SK-N-SH (cell line): ENCODE measurements at regions not wholly inside any gene's neighbourhood (a gene's known extent, or its start where the extent isn't known, plus 50 kb on each side); places are given as distances from the start of the nearest gene placed in this dataset.
"Not testable (repeated sequence)": the region's sequence is repeated elsewhere in the genome, so short reads cannot be mapped to it uniquely, and the experiment has no call there.

Experiments
- CTCF ChIA-PET: fragments of 300-600, 350-600 bp; formaldehyde crosslinking; extraction: SDS; loops from one replicate; lab custom pipeline; 2021; lab: Yijun Ruan, JAX
- POLR2A ChIA-PET: fragments of 350-600 bp; sonication (Branson Sonifier 250); formaldehyde crosslinking; extraction: SDS; loops from one replicate; lab custom pipeline; 2020; ENCODE audit warnings: antibody characterized with exemption, inconsistent platforms; lab: Yijun Ruan, JAX
- DNase-seq: peaks from one replicate; pipeline ENCODE4 v3.0.0; 2012
- H2AFZ ChIP-seq: fragments of 200-600 bp; sonication (generic); 2 replicates; pipeline ENCODE4 v1.8.1; 2016; ENCODE audit warnings: antibody characterized with exemption, mild to moderate bottlenecking, low read depth
- H3F3A ChIP-seq: fragments of 200-600 bp; sonication (generic); replicated peaks from 2 replicates; pipeline ENCODE3; 2016; ENCODE audit warnings: antibody characterized with exemption, mild to moderate bottlenecking; ENCODE audit not compliant: insufficient read depth
- H3K27ac ChIP-seq, 2 experiments: fragments of 200-500 bp in 1 of 2; fragments of 200-600 bp in 1 of 2; sonication (Bioruptor generic) in 1 of 2; sonication (generic), shearing (Covaris generic) in 1 of 2; 2 replicates each; pipeline versions ENCODE4 v1.5.1 to v1.6.1; 2014 to 2016; ENCODE audit warnings: low read depth in 2 of 2, inconsistent platforms in 1 of 2, low read length in 1 of 2, mild to moderate bottlenecking in 1 of 2, mixed read lengths in 1 of 2
- H3K27me3 ChIP-seq: fragments of 200-600 bp; sonication (generic), shearing (Covaris generic); 2 replicates; pipeline ENCODE4 v1.6.1; 2016; ENCODE audit warnings: mixed run types; ENCODE audit not compliant: insufficient read depth
- H3K36me3 ChIP-seq, 2 experiments: fragments of 200-500 bp in 1 of 2; fragments of 200-600 bp in 1 of 2; sonication (Bioruptor generic) in 1 of 2; sonication (generic) in 1 of 2; replicated peaks in 1 of 2; 2 replicates each; pipeline versions ENCODE3 to v1.5.1; 2014 to 2016; ENCODE audit warnings: low read length in 1 of 2, mild to moderate bottlenecking in 1 of 2; ENCODE audit not compliant: insufficient read depth in 2 of 2, control insufficient read depth in 1 of 2
- H3K4me1 ChIP-seq, 2 experiments: fragments of 200-500 bp in 1 of 2; fragments of 200-600 bp in 1 of 2; sonication (Bioruptor generic) in 1 of 2; sonication (generic), shearing (Covaris generic) in 1 of 2; 2 replicates each; pipeline versions ENCODE4 v1.5.1 to v1.6.1; 2014 to 2016; ENCODE audit warnings: low read depth in 1 of 2, low read length in 1 of 2, mixed run types in 1 of 2; ENCODE audit not compliant: insufficient read depth in 2 of 2, control insufficient read depth in 1 of 2
- H3K4me2 ChIP-seq: fragments of 200-600 bp; sonication (generic), shearing (Covaris generic); 2 replicates; pipeline ENCODE4 v1.6.1; 2017; ENCODE audit warnings: mixed run types
- H3K4me3 ChIP-seq, 2 experiments: fragments of 200-500 bp in 1 of 2; fragments of 200-600 bp in 1 of 2; sonication (Bioruptor generic) in 1 of 2; sonication (generic), shearing (Covaris generic) in 1 of 2; 2 replicates each; pipeline versions ENCODE4 v1.5.1 to v1.8.1; 2014 to 2016; ENCODE audit warnings: low read depth in 2 of 2, inconsistent platforms in 1 of 2, low read length in 1 of 2, mild to moderate bottlenecking in 1 of 2, mixed read lengths in 1 of 2, moderate library complexity in 1 of 2
- H3K79me2 ChIP-seq: fragments of 200-600 bp; sonication (generic); 2 replicates; pipeline ENCODE4 v1.8.1; 2017; ENCODE audit warnings: mild to moderate bottlenecking; ENCODE audit not compliant: insufficient read depth
- H3K9ac ChIP-seq: fragments of 200-600 bp; sonication (generic); 2 replicates; pipeline ENCODE4 v1.6.1; 2017; ENCODE audit warnings: mixed run types
- H3K9me2 ChIP-seq: fragments of 200-600 bp; sonication (generic); 2 replicates; pipeline ENCODE4 v1.6.1; 2017; ENCODE audit warnings: mixed run types
- H3K9me3 ChIP-seq: fragments of 200-600 bp; sonication (generic); 2 replicates; pipeline ENCODE4 v1.6.1; 2017; ENCODE audit warnings: mixed run types, mild to moderate bottlenecking, moderate library complexity
- H4K20me1 ChIP-seq: fragments of 200-600 bp; sonication (generic); 2 replicates; pipeline ENCODE4 v1.6.1; 2017; ENCODE audit warnings: mild to moderate bottlenecking, mixed run types; ENCODE audit not compliant: insufficient read depth
- CHD2 ChIP-seq: fragments of 150-350 bp; IDR thresholded peaks from 2 replicates; pipeline ENCODE4 v1.6.1; 2018; ENCODE audit warnings: low read length; ENCODE audit not compliant: partially characterized antibody
- EZH2phosphoT487 ChIP-seq: fragments of 200-600 bp; sonication (generic); IDR thresholded peaks from 2 replicates; pipeline ENCODE4 v1.6.1; 2017; ENCODE audit warnings: low read depth, mixed run types, mild to moderate bottlenecking, antibody characterized with exemption, moderate library complexity, borderline replicate concordance
- FOSL2 ChIP-seq: IDR thresholded peaks from 2 replicates; pipeline ENCODE4 v1.4.0; 2012; ENCODE audit warnings: low read depth, mild to moderate bottlenecking, moderate library complexity, borderline replicate concordance
- FOXJ3 ChIP-seq: sonication (generic); formaldehyde crosslinking; IDR thresholded peaks from 2 replicates; pipeline ENCODE4 v1.5.1; 2020; ENCODE audit warnings: mild to moderate bottlenecking, missing genetic modification reagents
- FOXM1 ChIP-seq: IDR thresholded peaks from 2 replicates; pipeline ENCODE4 v1.4.0; 2012; ENCODE audit warnings: low read depth, mild to moderate bottlenecking
- GABPA ChIP-seq: IDR thresholded peaks from 2 replicates; pipeline ENCODE4 v1.4.0; 2012; ENCODE audit warnings: low read depth, mild to moderate bottlenecking
- JUND ChIP-seq: IDR thresholded peaks from 2 replicates; pipeline ENCODE4 v1.4.0; 2012
- MEF2A ChIP-seq: IDR thresholded peaks from 2 replicates; pipeline ENCODE4 v1.4.0; 2012; ENCODE audit warnings: low read depth, borderline replicate concordance
- NFIC ChIP-seq: IDR thresholded peaks from 2 replicates; pipeline ENCODE4 v1.4.0; 2012; ENCODE audit warnings: borderline replicate concordance
- POLR2AphosphoS5 ChIP-seq: IDR thresholded peaks from 2 replicates; pipeline ENCODE4 v1.6.1; 2012; ENCODE audit warnings: low read depth, low read length
- RAD21 ChIP-seq: IDR thresholded peaks from 2 replicates; pipeline ENCODE4 v1.6.1; 2012; ENCODE audit warnings: mild to moderate bottlenecking, low read length
- RFX5 ChIP-seq: IDR thresholded peaks from 2 replicates; pipeline ENCODE4 v1.6.1; 2012; ENCODE audit warnings: mild to moderate bottlenecking, improper control_type of control experiment, low read length
- SIN3A ChIP-seq: IDR thresholded peaks from 2 replicates; pipeline ENCODE4 v1.6.1; 2012; ENCODE audit warnings: low read depth, mild to moderate bottlenecking, low read length, moderate library complexity, borderline replicate concordance
- SMC3 ChIP-seq: IDR thresholded peaks from 2 replicates; pipeline ENCODE4 v1.6.1; 2012; ENCODE audit warnings: low read depth, low read length, improper control_type of control experiment
- TCF12 ChIP-seq: IDR thresholded peaks from 2 replicates; pipeline ENCODE4 v1.4.0; 2012
- YY1 ChIP-seq: IDR thresholded peaks from 2 replicates; pipeline ENCODE4 v1.4.0; 2012; ENCODE audit warnings: low read depth, mild to moderate bottlenecking
- WGBS: methylation state at CpG from one replicate; pipeline ENCODE4 v1.1.6; 2017; ENCODE audit warnings: low lambda C conversion rate; 5-methylcytosine and 5-hydroxymethylcytosine counted together
- TF ChIP-seq, protein P1 (sequence below): IDR thresholded peaks from 2 replicates; pipeline ENCODE4 v1.6.1; 2012; ENCODE audit warnings: mild to moderate bottlenecking, low read depth, low read length, moderate library complexity
- TF ChIP-seq, protein P2 (sequence below): IDR thresholded peaks from 2 replicates; pipeline ENCODE4 v1.4.0; 2012; ENCODE audit warnings: low read depth
- TF ChIP-seq, protein P3 (sequence below): IDR thresholded peaks from 2 replicates; pipeline ENCODE4; 2012

DNA sequence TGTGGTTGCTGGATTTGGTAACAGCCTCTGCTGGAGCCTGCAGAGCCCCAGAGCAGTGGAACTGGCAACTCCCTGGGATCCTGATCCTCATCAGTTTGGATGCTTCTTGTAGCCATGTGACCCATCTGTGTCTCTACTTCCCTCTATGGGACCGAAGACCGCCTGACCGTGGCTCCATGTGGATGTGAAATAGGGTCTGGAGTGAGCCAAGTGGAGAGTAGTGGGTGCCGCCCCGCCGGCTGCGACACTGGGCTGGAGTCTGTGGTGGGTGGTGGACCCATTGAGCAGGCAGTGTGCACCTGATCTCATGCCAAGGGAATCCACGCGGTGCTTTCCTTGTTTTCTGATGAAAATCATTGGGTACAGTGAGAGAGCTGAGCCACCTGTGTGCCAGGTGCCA is 543.2 kb upstream of the B3GAT1 start:
- no peak overlapping the region for H3K4me3 ChIP-seq
- no peaks in the 10 kb centered on the region for H3K79me2 ChIP-seq
- no peaks in the 10 kb centered on the region for H4K20me1 ChIP-seq
- H3K9me2 ChIP-seq: no peaks in the 10 kb centered on the region
- CTCF ChIA-PET: no interaction called here
- no peak overlapping the region for H2AFZ ChIP-seq
- H3K9me3 ChIP-seq: no peaks in the 10 kb centered on the region
- POLR2A ChIA-PET: no interaction called here
- H3K27me3 ChIP-seq: no peaks in the 10 kb centered on the region
- no peak overlapping the region for H3K9ac ChIP-seq
- no peak overlapping the region for H3K27ac ChIP-seq
- no peak for DNase-seq
- H3K36me3 ChIP-seq: no peaks in the 10 kb centered on the region
- H3K4me1 ChIP-seq: peaks cover 7 to 8% of the 10 kb centered on the region in 2 experiments; a peak in 3 of 4 replicates
- H3K4me2 ChIP-seq: no peak overlapping the region
- 67% methylated on average over 2 of the region's 9 CpGs for WGBS
- TF ChIP-seq FOSL2 (no peak), JUND (no peak), NFIC (no peak), SIN3A (no peak), POLR2AphosphoS5 (no peak), MEF2A (no peak), SMC3 (no peak), FOXM1 (no peak), TCF12 (no peak), EZH2phosphoT487 (no peak), YY1 (no peak), FOXJ3 (CRISPR knock-in tag) (no peak), GABPA (no peak), RAD21 (no peak), RFX5 (no peak), CHD2 (no peak)
- TF ChIP-seq, protein P1, sequence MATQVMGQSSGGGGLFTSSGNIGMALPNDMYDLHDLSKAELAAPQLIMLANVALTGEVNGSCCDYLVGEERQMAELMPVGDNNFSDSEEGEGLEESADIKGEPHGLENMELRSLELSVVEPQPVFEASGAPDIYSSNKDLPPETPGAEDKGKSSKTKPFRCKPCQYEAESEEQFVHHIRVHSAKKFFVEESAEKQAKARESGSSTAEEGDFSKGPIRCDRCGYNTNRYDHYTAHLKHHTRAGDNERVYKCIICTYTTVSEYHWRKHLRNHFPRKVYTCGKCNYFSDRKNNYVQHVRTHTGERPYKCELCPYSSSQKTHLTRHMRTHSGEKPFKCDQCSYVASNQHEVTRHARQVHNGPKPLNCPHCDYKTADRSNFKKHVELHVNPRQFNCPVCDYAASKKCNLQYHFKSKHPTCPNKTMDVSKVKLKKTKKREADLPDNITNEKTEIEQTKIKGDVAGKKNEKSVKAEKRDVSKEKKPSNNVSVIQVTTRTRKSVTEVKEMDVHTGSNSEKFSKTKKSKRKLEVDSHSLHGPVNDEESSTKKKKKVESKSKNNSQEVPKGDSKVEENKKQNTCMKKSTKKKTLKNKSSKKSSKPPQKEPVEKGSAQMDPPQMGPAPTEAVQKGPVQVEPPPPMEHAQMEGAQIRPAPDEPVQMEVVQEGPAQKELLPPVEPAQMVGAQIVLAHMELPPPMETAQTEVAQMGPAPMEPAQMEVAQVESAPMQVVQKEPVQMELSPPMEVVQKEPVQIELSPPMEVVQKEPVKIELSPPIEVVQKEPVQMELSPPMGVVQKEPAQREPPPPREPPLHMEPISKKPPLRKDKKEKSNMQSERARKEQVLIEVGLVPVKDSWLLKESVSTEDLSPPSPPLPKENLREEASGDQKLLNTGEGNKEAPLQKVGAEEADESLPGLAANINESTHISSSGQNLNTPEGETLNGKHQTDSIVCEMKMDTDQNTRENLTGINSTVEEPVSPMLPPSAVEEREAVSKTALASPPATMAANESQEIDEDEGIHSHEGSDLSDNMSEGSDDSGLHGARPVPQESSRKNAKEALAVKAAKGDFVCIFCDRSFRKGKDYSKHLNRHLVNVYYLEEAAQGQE: no peak
- TF ChIP-seq, protein P2, sequence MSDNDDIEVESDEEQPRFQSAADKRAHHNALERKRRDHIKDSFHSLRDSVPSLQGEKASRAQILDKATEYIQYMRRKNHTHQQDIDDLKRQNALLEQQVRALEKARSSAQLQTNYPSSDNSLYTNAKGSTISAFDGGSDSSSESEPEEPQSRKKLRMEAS: no peak
- TF ChIP-seq, protein P3, sequence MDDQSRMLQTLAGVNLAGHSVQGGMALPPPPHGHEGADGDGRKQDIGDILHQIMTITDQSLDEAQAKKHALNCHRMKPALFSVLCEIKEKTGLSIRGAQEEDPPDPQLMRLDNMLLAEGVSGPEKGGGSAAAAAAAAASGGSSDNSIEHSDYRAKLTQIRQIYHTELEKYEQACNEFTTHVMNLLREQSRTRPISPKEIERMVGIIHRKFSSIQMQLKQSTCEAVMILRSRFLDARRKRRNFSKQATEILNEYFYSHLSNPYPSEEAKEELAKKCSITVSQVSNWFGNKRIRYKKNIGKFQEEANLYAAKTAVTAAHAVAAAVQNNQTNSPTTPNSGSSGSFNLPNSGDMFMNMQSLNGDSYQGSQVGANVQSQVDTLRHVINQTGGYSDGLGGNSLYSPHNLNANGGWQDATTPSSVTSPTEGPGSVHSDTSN: no peak
- H3F3A ChIP-seq: peaks cover 12% of the 10 kb centered on the region

DNA sequence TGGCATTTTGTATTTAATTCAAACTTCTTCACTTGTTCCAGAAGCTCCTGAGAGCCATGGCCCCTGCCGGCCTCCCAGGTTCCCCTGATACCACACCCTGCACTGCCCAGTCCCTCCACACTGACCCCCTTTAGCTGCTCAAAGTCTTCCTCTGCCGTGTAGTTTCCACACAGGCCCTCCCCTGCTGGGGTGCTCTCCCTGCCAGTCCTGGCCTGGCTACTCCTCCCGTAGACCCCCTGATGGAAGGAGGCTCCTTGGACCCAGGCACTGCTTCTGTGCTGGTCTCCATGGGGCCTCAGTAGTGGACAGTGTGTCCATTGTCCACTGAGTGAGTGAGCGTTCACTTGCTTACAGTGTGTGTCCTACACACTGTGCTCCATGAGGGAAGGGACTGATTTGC is 542.4 kb upstream of the B3GAT1 start:
- H3K4me2 ChIP-seq, CTCF ChIA-PET, H3K36me3 ChIP-seq, POLR2A ChIA-PET, H3K27ac ChIP-seq, H3K79me2 ChIP-seq, H3K9me3 ChIP-seq, H3K4me3 ChIP-seq, DNase-seq, H2AFZ ChIP-seq, H3K9me2 ChIP-seq, H4K20me1 ChIP-seq, H3K9ac ChIP-seq, H3K27me3 ChIP-seq: not testable (repeated sequence)
- WGBS: 72% methylated on average over 4 of the region's 4 CpGs
- H3F3A ChIP-seq: peaks cover 20% of the 10 kb centered on the region
- peaks cover 11 to 14% of the 10 kb centered on the region in 2 experiments; a peak in 3 of 4 replicates for H3K4me1 ChIP-seq

DNA sequence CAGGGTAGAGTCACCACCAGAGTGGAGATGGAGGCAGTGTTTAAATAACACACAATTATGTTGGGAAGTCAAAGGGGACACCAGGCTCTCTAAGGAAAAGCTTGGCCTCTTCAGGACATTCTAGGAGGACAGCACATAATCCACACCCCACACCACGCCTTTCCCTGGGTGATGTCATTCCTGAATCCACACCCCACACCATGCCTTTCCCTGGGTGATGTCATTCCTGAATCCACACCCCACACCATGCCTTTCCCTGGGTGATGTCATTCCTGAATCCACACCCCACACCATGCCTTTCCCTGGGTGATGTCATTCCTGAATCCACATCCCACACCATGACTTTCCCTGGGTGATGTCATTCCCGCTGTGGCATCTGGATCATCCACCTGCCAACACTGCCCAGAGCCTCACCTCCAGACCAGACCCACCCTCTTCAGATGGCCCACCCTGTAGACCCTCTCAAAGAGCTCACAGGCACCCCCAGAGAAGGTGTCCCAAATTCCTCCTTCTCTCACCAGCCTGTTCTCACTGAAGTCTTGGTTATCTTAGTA is 541.5 kb upstream of the B3GAT1 start:
- 65% methylated on average over 2 of the region's 2 CpGs for WGBS
- H3K9me3 ChIP-seq, DNase-seq, POLR2A ChIA-PET, H3K27ac ChIP-seq, H3K4me2 ChIP-seq, H3K27me3 ChIP-seq, H3K9ac ChIP-seq, H3K9me2 ChIP-seq, H2AFZ ChIP-seq, H4K20me1 ChIP-seq, H3K4me3 ChIP-seq, H3K79me2 ChIP-seq, H3K36me3 ChIP-seq, CTCF ChIA-PET: not testable (repeated sequence)
- Histone ChIP-seq H3K4me1 (peaks cover 14 to 19% of the 10 kb centered on the region in 2 experiments), H3F3A (peaks cover 30% of the 10 kb centered on the region)
